Stimulated activated CD4-positive, alpha-beta T cell treated with anti-CD3 and anti-CD28 coated beads, Interleukin-15, amount 100 ng/mL, for 24 hours (primary cell): ENCODE measurements at regions not wholly inside any gene's neighbourhood (a gene's known extent, or its start where the extent isn't known, plus 50 kb on each side); places are given as distances from the start of the nearest gene placed in this dataset.

Experiments used
- DNase-seq: peaks from one replicate; pipeline ENCODE4 v3.0.0-alpha.2; 2020

DNA sequence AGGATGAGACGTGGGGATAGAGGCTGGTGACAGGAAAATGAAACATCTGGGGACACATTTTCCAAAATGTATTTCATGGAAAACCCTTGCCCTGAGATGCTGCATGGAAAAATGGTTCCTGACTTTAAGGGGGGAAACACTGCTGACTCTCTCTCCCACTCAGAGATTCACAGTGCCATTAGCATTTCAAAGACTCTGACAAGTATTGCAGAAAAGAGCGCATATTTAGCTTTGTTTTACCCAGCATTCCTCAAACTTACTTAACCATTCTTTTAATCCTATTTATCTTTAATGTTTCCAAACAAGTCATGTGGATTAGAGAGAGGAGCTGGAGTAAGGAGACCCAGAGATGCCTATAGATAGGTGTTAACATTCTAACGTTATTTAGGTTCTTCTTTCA is 141.8 kb upstream of the DYRK2 start:
- DNase-seq = no peak

DNA sequence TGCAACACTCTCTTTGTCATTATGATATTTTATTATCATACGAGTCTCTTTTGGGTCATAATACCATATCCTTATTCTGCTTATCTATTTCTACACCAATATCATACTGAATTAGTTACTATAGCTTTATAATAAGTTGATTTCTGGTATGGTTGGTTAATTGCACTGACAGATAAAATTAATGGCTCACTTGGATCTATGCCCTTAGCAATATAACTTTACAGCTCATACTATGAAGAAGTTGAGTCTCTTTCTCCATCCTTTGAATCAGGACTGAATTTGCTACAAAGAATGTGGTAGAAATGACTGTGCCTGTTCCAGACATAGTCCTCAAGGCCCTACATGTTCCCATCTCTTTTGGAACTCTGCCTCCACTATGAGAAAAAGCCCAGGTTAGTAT is 139.7 kb upstream of the DYRK2 start:
- DNase-seq = no peak

DNA sequence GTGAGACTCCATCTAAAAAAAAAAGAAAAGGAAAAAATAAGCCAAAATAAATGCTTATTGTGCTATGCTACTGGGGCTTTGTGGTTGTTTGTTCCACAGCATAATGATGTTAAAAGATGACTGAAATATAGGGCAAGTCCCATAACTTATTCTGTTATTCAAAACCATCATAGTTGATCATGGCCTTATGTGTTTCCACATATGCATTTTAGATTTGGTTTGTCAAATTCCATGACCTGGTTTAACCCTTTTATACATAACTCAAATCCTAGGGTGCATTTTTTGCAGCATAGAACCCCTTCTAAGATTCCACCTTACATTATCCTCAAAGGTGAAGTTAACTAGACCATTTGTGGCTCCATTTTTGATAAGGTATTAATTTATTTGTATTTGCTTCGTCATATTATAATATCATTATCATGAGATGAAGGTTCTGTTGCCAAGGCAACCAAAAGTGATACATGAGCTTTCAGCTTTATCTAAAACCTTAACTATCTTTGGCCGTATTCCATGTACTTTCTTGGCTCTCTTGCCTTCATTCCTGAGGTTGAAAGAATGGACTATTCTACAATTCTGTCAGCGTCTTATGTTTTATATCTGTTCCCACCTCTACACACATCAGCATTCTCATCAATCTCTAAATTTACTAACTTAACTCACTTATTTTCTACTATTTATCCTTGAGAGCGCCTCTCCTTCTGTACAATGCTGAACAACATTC is 138.7 kb upstream of the DYRK2 start:
- no peak for DNase-seq

DNA sequence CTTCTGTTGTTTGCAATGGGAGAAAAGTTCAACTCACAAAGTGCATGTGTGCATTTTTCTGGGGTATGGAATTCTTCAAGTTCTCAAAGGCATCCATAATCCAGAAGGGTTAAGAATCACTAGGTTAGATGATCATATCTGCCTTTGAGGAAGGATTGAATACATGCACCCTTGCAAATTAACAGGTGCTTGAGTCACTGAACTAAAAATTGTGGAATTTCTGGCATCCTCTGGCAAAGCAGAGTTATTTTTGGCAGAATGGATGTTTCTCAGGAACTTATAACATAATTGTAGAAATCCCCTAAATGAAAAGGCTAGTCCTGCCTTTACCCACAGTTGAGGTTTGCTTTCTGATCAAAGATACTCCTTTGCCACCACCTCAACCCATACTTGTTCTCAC is 136.5 kb upstream of the DYRK2 start:
- no peak for DNase-seq

DNA sequence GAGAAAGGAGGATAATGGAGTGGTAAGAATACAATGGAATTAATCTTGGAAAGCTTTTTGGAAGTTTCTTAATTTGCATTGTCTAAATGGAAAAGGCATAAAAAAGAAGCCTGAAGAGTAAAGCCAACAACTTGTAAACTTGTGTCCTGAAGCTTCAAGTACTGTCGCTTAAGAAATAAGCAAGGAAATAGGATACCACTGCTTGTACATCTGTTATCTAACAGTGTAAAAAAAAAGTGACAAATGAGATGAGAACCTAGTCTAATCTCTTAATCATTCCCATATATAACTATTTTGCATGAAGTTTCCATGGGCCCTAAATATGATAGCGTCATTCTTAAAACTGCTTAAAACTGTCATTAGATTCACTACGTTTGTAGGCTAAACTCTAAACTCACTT is 134.0 kb upstream of the DYRK2 start:
- DNase-seq = no peak

DNA sequence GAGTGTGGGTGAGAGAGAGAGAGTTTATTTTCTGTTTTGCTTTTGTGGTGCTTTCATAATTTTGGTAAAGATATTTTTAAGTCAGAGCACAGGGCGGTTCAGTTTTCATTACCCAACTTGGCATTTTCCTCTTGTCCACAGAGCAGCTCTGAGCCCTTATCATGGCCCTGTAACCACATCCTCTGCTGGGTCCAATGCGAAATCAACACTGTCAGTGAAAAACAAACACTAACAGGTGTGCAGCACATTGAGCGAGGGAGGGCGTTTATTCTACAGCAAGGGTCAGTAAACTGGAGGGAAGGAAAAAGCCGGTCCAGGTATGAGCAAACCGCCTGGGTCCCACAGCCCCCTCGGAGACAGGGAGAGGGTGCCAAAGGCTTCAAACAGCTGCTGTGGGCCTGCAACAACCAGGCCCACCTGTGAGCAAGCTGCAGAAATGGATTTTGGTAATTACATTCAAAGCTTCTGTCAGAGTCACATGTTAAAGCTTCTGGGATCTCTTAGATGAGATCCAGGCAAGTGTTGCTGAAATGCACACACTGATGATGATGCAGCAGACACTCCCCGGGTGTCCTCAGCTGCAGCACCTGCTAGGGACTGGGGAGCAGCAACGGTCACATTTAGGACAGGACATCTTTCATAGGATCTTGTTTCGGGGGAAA is 132.7 kb upstream of the DYRK2 start:
- DNase-seq = peak; percentile 9

DNA sequence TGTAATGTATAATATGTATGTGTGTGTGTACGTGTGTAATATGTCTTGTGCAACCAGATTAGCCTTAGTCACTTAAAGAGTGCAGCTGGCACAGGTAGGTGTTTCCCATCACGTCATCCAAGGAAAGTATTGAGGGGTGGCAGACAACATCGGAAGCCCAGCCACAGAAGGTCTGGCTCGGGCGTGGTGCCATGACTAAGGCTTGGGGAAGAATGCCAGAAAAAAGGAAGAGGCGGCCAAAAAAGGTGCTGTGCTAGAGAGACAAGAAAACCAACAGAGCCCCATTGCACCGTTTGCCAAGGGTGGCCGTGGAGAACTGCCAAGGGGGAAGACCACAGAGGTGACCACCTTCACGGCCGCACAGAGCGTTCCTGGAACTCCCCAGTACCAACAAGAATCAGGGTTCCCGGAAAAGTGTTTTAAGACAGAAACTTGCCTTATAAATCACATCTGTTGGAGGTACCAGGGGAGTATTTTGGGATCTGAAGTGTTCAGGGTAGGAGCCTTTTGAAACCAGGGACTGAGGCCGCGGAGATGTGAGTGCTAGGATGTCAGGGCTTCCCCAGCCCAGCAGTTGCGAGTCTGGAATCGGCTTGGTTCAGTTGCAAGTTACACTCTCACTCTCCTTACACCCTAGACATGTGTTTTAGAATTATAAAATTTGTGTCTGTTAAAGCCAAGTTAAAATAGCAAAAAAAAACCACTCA is 131.2 kb upstream of the DYRK2 start:
- DNase-seq = no peak

DNA sequence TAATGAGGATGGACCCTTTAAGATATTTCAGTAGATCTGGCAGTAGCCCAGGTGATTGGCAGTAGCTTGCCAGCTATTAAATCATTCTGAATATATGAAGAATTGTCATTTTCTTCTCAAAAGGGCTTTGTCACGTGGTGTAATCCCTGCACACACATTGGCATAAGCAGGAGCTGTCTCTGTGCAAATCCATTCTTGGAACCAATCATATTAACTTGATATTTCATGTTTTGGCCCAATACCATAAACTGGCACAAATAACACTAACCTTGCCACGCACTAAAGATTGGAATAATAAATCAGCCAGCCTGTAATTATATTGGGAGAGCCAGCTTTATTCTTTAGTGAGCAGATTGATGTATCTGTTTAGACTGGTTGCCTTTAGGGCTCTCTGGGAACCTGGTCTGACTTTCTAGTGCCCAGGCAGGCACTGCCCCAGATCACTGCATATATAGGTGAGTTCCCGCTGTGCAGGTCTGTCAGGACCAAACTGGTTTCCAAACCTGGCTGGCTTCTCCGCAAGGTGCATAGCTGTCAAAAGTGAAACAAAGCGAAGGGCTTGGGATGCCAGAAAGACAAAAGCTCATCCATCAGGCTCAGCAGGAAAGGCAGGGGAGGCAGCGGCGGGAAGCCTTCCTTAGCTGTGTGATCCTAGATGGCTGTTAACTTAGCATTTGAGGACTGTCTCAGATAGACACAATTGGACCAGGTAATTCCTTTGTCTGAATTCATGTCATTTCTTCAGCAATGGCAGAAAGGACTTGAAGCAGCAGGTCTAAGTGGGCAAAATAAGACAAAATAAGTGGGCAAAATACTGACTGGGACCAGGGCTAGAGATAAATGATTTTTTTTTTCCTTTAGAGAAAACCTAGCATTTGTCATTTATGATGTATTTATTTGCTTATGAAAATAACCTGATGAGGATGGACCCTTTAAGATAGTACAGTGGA is 128.8 kb upstream of the DYRK2 start:
- DNase-seq = no peak

DNA sequence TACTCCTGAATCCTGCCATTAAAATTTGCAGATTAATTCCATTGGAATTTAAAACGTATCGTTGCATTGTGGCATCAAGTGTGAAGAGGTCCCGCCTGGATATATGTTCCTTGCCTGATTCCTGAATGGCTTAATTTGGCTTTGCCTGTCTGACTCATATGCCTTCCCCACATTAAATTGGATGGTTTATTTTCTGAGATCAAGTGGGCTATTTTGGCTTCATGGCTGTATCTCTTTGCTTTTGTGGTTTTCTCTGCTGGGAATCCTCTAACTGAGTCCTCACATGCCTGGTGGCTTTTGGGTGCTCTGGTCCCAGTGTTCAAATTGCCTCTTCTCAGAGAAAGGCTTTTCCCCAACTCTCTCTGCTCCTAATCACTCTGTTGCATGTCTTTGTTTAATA is 127.9 kb upstream of the DYRK2 start:
- DNase-seq = no peak

DNA sequence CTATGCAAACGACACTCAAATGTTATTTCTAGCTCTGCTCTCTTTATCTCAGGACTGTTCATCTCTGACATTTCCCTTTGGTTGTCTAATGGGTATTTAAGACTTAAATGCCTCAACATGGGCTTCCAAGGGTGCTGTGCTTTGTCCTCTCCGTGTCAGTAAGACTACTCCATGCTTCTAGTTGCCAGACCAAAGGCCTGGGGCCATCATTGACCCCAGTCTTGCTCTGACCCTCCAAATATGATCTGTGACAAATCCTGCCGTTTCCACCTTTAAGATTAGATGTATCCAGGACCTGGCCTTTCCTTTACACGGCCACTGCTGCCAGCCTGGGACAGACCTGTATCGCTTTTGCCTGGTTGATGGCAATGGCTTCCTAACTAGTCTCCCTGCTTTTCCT is 126.3 kb upstream of the DYRK2 start:
- no peak for DNase-seq

DNA sequence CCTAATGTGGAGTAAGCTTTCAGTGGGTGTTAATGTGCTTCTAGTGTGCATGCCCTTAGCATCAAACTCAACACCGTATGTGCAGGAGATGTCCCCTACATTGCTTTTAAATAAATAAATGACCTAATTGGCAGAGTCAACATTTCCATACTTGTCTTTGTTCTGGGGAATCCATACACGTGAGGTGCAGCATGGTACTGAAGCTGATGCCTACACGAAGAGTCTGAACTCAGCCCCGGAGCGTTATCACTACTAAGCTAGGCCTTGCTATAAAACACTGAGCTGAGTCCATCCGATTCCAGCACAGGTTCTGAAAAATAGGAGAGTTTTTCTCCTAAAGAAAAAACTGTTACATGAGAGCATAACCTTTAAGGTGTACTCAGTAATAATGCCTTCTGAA is 125.0 kb upstream of the DYRK2 start:
- DNase-seq = no peak

DNA sequence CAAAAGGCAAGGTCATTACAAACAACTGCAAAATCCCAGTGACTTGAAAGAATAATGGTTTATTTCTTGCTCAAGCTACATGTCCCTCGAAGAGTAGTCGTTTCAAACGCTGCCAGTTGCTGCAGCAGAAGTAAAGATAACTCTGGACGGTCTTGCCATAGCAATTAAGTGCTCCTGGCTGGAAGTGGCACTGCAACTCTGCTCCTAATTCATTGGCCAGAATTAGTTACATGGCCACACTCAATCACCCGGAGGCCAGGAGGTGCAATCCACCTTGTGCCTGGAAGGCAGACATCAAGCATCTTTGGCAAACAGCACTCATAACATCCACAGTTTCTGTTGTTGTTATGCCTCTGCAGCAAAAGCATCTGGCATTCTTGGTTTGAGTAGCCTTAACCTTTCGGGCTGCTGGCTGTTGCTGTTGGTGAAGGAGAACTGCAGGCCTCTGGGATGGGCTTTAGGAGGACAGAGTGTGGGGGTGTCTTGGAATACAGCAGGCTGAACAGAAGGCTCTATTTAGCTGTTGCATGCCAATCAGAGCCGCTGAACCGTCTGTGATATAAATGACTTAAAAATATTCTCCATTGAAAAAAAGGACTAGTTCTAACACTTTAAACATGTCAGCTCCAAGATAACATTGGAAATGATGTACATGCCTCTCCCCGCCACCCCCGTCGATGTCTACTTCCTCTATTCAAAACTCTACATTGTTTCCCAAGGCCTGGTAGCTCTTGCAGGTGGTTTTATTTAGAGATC is 123.5 kb upstream of the DYRK2 start:
- DNase-seq = no peak

DNA sequence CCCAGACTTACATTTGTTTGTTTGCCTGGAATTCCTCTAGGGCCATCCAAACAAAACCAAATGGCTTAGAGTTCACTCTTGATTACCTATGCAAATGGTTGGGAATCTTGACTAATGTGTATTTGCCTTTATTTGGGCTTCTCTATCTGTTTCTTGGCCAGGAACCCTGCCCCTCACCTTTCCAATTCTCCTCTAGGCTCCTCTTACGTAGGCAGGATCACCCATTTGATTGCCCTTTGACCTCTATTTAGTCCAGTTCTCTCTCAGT is 123.0 kb upstream of the DYRK2 start:
- no peak for DNase-seq

DNA sequence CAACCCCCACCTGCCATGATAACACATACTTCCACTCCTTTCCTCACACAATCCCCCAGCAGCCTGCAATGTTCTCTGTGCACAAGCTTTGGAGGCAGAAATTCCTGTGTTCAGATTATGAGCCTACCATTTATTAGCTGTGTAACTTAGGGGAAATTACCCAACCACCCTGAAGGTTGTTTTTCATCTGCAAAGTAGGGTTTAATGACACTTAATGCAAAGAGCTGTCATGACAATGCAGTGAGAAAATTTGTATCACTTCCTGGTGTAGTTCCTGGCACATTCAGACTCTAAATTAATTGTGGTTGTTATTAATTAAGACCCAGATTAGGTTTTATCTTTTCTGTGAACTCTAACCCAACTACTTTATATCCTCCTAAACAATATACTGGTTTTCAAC is 122.4 kb upstream of the DYRK2 start:
- no peak for DNase-seq

DNA sequence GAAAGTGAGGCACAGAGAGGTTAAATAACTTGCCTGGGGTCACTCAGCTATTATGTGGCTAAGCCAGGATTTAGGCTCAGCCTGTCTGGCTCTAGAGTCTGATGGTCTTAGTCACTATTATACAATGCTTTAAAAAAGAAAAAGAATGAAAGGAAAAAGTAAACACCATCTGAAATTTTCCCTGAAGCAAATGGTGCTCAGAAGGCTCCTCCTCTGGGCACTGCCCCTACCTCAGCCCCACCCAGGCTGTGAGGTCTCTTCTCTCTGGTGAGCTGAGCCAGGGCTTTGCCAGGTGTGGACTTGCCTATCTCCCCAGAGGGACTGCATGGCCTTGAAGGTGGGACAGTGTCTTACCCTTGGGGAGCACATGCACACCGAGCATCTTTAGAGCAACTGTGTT is 117.5 kb upstream of the DYRK2 start:
- no peak for DNase-seq

DNA sequence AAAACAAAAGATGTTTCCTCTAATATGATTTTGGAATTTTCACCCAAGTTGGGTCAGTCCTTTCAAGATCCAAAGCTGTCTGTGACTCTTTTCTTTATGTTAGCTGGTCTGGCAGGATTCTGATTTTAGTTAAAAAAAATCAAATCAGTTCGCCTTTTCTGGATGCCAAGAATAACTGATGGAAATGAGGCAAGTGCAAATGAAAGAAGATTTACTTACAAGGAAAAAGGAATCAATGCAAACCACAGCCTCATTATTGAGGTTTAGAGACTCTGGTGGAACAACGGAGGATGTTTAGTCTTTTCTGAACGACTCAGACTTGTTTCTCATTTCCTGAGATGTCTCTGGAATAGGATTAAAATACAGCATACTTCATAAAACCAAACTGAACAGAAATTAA is 117.0 kb upstream of the DYRK2 start:
- DNase-seq = no peak

DNA sequence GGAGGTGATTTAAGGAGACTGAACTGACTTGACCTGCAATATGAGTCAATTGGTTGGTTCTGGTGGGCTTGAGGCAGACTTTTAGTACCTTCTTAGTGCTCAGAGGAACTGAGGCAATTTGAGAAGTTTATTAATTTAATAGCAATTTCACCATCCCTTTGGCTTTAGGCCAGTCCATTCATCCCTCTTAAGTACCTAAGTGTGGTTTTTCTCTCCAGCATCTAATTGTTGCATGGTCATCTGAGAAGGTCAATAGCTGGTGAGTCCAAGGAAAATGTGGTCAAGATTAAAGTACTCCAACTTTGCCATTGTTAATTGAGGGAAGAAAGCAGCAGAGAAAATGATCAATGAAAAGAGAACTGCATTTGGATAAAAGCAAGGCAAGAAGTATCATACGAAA is 115.4 kb upstream of the DYRK2 start:
- no peak for DNase-seq

DNA sequence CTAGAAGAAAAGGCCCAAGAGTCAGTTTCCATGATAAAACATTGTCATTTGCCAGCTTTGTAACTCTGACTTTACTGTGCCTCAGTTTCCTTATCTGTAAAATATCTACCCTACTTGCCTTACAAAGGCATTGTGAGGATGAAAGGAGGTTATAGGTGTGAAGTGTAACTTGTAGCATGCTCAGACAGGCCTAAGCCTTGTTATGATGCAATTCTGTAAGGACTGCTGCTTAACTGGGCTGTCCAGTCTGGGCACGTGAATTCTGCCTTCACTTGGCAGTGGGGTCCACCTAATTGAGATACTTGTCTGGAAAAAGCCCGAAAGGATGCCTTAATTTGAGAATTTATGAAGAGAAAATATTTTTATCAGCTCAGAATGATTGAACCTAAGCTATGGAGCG is 114.5 kb upstream of the DYRK2 start:
- DNase-seq = no peak

DNA sequence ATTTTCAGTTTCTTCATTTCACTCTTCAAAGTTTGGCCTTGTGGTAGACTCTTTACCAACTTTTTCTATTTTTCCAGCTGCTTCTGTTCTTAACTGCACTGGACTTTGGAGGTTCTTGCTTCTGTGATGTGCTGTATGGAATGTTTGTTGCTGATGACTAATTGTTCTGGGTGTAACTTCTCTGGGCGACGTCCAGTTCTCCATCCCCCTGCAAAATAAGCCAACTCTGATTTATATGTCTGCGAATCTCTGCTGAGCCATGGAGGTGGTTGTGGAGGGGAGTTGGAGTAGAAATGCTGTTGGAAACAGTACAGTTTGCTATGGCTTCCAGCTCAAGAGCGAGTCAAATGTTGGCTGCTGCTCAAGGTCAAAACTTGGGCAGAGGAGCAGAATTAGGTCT is 113.9 kb upstream of the DYRK2 start:
- no peak for DNase-seq

DNA sequence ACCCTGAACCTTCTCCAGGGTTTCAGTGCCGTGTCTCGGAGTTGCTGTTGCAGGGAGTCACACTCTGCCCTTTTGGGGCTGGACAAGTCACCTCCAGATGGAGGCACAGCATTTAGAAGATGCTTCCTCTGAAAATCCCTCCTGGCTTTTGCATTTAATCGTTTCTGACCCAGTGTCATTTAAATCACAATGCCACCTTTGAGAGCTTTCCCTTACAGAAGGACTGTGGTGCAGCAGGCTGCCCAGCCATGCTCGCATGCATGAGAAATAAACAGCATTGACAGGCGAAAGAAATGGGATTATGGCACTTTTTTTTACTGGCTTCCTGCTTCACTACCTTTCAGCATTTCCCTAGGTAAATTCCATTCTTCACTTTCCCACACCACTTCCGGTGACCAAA is 113.4 kb upstream of the DYRK2 start:
- no peak for DNase-seq

DNA sequence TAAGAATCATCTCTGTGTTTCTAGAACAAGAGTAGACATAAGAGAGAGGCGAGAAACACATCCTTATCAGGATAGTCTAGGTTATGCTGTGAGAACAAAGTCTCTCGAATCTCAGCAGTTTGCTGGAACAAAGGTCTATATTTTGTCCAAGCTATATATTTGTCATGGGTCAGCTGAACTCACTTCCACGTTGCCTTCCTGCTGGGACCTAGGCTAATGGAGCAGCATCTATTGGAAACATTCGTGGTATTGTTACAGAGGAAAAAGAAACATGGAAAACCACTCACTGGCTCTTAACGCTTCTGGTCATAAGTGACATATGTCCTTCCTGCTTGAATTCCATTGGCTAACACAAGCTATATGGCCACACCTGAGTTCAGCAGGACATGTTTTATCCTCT is 112.6 kb upstream of the DYRK2 start:
- no peak for DNase-seq

DNA sequence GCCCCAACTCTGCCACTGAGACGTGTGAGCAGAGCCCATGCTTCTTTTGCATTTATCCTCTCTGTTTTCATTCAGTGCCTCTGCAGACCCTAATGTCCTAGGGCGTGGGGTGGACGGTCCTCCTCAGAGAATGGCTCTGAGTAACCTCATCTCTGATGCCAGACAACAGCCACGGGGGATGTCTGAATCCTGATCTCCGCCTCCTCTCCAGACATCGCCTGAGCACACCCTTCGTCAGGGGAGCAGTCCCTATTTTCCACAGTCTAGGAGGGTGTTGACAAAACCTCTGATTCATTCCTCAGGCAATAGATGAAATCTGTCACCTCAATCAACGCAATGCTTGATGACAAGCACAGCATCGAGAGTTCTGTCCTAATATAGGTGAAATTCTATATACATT is 109.2 kb upstream of the DYRK2 start:
- no peak for DNase-seq

DNA sequence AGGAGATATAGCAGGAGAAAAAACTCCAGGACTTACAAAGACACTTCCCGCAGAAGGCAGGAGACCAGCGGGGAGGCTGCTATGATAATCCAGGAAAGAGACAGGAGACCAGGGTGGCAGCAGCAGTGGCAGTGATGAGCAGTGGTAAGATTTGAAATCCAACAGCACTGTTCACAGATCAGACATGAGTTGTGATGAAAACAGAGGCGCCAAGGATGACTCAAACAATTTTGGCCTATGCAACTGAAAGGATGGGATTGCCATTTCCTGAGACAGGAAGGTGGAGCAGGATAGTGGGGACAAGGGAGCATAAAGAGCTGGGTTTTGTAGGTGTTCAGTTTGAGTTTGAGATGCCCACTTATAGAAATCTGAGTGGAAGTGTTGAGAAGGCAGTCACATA is 108.6 kb upstream of the DYRK2 start:
- no peak for DNase-seq
